HG03460 (cell line): ENCODE measurements at regions not wholly inside any gene's neighbourhood (a gene's known extent, or its start where the extent isn't known, plus 50 kb on each side); places are given as distances from the start of the nearest gene placed in this dataset.

Source experiments
- ATAC-seq: cut with Tn5 transposase; IDR thresholded peaks from one replicate; pipeline ENCODE4 v1.9.1; 2021; ENCODE audit not compliant: unreplicated experiment

DNA sequence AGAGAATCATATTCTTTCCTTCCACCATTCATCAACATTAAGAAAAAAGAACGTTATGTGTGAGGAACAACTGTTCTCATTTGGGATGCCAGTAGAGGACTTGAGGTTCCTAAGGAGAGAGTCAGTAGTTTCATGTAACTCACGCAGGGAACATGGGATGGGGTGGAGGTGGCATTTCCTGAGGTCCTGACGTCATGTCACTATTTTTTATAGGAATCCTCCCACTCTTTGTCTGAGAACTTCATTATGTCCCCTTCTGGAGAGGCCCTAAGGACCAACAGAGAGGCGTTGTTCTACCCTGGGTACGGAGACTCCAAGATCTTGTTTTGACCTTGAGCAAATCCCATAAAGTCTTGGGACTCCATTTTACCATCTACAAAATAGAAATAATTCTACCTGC, 211.7 kb upstream of the SOX9 start:
- no peak for ATAC-seq

DNA sequence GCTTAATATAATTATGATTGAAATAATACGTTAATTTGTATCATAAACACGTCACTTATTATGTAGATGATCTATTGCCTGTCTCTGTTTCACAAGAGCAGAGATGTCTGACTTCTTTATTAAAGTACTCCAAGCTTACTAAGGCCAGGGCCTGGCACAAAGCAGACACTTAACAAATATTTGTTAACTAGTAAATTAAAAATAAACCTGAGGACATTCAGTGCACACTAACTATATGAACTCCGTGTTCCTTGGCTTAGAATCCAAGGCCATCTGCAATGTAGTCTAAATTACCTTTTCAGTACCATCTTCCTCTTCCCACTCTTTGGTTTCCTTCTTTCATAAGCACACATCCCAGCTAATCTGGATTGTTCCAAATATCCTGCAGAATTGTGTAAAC, 210.8 kb upstream of the SOX9 start:
- no peak for ATAC-seq

DNA sequence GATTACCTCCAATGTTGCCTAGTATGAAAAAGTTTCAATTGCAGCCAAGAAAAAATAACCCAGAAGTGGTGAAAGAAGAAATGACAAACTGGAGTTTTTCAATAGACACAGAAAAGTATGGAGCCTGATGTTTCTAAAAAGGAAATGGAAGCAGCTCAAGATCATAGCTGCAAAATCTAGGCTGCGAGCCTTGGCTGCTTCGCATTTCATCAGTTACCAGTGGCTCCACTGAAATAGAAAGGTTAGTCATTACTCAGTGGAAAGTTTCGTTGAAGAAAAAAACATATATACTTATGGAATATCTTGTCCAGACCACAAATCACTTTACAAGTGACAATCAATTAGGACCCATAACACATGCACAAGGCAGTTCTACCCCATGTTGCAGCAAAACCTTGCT, 206.8 kb upstream of the SOX9 start:
- ATAC-seq: no peak

DNA sequence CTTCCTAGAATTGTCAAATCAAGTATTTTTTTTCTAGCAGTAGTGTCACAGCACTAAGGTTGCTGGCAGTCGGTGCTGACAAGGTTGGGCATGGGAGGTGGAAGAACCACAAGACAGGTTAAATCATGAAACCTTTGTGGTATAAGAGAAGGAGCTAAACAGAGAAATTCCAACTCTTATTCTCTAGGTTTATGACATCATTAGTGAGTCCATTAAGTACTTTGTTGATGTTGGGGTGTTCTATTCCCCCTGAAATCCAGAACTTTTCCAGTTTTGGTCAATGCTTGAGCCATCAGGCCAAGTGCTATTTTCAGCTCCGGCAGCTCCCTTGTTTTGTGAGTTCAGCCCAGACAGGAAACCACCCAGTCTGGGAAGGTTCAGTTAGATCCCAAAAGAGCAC, 206.0 kb upstream of the SOX9 start:
- no peak for ATAC-seq

DNA sequence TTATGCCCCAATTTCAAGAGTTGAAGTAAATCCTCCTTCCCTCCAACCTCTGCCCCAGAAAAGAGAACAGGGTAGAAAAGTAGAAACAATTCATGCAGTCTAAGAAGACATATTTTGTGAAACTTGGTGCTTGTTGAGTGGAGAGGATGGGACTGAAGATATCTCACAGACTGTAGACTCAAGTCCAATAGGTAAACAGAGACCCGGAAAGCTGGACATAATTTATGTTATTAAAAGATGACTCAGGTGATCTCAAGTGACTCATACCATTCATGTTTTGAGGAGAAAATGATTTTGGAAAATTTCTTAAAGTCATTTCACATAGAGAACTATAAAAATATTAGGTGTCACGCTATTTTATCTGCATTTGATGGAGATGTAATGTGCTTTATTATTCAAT, 203.1 kb upstream of the SOX9 start:
- no peak for ATAC-seq

DNA sequence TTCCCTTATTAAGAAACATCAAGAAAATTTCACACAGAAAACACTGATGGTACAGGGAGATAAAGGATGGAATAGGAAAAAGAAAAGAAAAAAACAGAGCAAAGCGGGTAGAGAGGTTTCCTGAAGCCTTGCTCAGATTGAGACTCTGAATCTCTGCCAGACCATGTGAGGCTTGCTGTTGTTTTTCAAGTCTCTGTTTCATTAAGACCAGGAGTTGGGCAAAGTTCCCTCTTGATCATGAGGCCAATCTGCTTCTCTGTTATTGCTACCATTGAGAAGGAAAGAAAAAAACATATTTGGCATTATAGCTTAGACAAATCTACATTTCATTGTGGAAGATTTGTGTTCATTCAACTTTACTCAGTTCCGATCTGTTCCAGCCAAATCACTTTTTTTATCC, 201.6 kb upstream of the SOX9 start:
- no peak for ATAC-seq

DNA sequence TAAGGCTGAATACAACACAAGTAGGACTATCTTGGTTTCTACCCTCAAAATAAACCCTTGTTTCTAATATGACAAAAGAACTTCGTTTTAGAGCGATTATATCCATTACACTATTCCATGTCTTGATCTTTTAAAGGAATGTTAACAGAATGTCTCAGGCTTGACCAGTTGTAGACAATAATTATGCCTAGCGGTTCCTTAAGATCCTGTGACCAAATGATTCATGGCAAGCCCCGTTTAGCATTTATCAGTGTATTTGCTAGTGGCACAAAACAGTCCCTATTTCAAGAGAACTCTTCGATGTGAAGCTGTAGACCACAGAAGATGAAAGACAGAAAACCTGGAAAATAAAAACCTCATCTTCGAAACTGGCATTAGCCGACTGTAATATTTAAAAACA, 200.9 kb upstream of the SOX9 start:
- no peak for ATAC-seq

DNA sequence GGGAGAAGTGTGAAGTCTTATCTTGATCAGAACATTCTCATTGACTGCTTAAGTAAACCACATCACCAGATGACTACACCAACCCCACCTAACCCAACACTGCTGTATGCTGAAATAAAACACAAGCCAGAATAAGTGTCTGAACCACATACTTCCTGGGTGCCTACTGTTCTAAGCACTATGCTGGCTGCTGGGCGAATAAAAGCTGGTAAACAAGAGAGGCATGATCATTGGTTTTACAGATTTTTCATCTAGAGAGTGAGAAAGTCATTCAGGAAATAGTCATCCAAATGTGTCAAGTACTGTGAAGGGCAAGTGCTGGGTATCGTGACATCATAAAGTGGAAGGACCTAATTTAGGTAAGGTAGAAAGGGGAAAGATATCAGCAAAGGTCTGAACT, 199.0 kb upstream of the SOX9 start:
- no peak for ATAC-seq

DNA sequence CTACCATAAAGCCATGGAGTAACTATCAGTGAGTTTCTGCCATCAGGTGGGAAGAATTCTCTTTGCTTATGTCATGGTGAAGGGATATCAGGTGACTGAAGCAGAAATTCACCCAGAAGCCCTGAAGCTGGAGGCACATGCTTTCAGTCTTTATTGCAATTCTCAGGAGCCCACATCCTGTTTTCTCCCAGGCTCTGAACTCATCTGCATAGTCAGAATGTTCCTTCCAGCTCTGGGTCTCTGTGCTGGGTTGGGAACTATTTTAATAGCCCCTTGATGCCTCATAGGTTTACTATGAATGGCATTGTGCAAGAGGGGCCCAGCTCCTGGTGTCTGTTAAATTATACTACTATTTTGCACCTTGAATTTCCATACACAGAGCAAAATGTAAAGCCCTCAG, 198.4 kb upstream of the SOX9 start:
- ATAC-seq: no peak

DNA sequence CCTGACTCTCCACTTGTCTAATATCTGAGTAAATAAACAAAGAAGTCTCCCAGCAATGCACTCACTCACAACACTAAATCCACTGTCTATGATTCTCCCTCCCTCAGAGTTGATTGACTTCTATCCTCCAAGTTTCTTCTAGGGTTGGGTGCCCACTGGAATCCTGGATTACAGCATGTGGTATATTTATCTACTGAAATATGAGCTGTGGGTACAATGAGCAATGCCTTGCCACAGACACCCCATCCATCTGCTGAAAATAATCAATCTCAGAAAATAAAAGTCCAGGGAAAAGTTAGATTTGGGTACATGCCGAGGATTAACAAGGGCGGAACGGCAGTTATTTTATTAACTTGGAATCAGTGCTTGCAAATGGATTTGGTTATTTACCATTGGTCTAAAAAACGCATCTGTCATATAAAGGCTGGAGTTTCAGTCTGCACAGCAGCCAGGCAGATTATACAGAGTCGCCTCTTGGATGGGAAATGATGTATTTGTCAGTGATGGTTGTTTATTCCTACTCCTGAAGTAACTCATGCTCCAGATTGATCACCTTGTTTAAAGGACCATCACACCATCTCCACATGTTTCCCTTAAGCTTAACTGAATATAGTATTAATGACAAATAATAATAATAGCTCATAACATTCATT, 193.9 kb upstream of the SOX9 start:
- ATAC-seq: no peak

DNA sequence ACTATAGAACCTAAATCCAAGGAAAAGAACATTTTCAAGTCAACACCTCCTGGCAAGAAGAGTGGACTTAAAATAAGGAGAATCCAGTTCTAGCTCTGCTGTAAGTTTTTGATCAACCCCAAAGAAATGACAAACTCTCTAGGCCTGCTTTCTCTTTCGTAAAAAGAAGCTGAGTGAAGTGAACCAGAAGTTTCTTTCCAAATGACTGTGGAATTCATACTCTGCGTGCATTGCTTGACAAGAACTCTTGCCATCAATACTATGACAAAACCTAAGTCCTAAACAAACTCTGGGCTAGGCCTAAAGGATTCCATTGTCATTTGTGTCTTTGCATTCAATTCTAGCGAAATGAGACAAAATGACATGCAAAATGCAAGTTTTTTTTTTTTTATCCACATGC, 187.5 kb upstream of the SOX9 start:
- no peak for ATAC-seq

DNA sequence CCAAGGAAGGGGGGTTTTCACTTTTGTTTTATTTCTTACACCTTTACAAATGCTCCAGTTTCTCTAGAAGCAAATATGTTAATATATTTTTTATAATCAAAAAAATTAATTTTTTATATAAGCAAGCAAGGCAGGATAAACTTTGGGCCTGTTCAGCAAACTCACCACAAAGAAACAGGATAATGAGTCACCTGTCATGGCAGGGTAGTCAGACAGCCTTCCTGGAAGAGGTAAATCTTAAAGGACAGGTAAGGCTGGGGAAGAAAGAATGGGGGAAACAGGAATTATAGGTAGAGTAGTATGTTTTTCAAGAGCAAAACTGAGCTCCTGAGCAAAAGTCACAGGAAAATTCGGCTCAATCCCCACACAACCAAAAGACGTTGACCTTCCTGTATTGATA, 186.3 kb upstream of the SOX9 start:
- ATAC-seq: no peak

DNA sequence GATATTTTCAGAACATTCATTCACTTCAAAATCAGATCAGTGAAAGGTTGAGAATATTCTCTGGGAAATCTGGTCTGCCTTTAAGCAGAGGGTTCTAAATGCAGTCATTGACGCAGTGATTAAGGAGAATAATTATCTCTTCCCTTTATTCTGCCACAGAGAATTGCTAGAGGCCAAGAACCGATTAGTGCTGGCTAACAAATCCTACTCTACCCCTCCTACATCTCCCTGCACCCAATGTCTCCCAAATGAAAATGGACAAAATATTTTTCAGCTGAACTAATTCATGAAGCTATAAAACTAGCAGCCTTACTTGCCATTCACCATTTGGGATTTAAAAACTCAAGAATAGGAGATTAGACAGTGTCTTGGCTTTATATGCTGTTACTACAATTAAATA, 185.5 kb upstream of the SOX9 start:
- ATAC-seq: no peak

DNA sequence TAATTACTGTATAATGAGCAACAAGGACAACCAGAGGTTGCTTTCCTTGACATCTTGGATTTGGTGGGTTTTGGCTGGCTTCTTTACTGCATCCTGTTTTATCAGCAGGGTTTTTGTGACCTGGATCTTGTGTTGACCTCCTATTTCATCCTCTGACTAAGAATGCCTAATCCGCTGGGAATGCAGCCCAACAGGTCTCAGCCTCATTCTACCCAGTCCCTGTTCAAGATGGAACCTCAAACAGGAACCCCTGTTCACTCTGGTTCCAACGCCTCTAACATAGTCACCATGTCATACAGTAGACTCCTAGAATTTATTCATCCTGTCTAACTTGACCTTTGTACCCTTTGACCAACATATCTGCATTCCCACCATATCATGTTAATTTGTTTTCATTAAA, 183.8 kb upstream of the SOX9 start:
- ATAC-seq: no peak

DNA sequence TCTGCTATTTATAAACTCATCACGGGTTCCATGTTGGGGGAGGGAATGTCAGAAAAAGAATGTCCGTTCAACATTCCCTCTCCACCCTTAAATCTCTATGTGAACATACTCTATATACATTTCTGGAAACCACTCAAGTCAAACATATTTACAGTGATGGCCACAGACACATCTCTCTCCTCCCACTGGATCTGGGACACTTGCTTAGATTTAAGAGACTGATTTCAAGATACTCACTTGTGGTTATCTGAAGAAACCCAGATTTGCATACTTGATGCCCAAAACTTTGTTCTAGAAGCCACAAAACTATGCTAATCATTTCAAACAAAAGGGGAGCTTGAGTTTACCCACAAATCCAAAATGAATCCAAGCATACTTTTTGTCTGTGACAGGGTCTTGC, 182.9 kb upstream of the SOX9 start:
- ATAC-seq: no peak

DNA sequence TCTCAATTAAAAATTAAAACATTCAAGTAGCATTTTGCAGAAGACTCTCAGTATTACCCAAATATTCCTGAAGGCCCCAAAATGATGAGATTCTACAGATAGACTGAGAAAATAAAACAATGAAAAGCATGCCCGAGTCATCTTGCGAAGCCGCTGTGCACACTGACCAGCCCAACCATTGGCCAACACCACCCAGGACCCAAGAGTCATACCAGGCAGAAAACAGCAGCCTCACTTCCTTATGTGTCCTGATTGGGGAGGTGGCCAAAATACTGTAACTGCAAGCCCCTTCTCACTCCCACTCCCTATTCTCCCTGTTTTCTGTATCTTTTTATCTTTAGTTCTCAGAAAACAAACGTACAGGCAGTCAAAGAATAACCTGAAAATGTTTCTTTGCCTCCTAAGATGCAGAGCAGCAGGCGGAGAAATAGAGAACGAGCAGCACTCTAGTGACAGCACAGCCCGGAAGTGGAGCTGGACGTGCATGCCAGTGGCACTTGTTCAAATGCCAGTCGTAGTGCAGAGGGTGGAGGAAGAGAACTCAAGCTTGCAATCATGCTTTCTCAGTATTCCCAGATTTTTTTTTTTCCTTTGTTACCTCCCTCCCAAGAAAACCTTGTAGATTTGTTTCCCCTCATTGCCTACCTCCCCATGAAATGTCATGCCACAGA, 182.3 kb upstream of the SOX9 start:
- no peak for ATAC-seq

DNA sequence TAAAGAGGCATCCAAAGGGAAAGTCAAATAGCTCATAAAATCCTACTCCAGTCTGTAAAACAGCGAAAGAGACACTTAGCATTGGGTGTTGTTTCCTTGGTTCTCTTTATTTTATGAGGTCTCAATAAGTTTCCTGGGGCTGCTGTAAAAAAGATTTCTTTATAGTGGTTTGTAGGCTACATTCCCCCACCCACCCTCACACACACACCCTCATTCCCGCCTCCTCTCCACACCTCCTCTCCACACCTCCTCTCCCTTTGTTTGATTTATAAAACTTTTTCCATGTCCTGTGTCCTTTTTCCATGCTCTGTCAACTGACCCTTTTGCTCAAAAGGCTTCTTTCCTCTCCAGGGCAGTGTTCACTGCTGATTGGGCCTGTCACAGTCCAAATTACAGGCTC, 178.9 kb upstream of the SOX9 start:
- no peak for ATAC-seq

DNA sequence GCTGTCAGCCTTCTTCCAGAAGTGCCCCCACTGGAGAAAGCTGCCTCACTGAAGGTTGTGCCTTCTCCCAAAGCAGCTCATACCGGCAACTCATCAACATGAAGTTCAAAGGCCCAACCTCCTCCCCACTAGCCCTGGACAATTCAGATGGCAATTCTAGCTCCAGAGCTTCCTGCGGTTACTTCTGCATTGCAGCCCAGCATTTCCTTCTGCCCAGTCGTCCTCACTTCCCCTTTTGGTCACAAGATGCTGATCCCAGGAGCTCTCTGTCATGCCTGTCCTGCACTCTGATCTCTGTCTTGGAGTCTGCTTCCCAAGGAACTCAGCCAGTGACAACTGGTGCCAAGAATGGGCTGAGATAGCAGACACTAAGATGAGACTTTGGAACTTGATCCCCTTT, 178.2 kb upstream of the SOX9 start:
- ATAC-seq: no peak

DNA sequence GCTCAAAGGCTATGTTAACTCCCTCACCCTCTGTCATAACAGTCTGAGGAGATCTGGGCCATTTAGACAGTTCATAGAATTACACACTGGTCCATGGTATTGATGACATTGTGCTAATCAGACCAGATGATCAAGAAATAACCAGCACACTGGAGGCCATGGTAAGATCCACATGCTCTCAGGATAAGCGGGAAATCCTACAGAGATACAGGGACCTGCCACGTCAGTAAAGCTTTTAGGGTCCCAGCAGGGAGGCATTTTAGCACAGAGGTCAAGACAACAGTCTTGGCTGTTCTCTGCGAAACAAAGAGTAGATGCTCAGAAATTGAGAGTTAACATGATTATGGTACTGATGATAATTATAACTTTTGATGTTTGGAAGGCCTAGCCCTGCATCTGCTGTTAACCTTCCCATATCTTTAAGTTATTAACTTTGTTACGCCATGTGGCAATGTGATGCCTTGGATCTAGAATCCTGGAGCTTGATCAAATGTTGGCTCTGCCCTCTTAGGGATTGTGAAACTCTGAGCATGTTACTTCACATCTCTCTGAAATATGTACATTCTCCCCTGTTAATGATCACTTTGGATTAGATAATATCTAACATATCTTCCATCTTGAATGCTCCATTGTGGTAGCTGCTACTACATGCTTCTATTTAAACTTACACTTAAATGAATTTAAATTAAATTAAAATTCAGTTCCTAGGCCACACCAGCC, 172.0 kb upstream of the SOX9 start:
- no peak for ATAC-seq

DNA sequence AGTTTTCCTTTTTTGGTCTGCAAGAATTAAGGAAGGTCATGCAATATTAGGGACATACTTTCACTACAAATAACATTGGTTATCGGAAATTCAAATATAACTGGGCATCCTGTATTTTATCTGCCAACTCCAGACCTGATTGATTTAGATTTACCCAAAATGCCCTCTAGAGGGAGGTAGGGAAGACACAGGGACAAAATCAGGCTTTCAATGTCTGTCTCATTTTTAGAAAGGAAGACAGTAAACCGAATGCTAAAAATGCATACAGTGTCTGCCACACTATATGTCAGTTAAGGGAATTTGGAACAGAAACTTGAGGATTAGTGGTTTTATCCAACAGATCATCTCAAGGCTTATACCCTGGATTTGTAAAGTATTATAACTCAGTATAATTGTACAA, 161.7 kb upstream of the SOX9 start:
- no peak for ATAC-seq

DNA sequence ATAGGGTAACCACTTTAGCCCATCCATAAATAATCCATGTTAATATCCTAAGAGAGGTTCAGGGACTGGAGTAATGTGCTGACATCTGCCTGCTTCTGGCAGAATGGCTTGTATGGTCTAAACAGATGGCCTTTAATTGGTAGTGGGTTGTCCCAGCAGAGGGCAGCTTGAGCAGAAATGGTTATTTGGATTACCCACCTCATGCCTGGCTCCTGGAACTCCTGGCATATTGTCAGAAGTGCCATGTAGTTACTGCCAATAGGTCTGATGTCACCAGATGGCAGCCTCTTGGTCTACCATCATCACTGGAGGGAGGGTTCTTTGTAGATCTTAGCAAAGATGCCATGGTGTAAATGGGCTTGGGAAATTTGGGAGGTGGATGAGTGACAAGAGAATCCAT, 157.5 kb upstream of the SOX9 start:
- no peak for ATAC-seq

DNA sequence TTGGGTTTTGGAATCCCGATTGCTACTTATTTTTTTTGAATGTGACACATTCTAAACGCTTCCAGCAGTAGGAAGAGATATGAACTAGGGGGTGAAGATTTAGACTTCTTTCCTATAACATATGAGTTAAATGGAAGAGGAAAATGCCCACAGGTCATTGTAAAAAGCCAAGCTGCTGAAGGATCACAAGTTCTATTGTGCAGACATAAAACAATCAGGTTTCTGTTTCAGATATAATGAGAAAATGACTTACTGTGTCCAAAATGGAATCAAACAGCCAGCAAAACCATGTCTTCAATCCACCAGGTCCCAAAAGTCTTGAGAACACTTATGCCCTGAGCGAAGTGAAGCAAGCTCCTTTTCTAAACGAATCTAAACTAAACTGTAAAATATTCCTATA, 157.0 kb upstream of the SOX9 start:
- ATAC-seq: no peak

DNA sequence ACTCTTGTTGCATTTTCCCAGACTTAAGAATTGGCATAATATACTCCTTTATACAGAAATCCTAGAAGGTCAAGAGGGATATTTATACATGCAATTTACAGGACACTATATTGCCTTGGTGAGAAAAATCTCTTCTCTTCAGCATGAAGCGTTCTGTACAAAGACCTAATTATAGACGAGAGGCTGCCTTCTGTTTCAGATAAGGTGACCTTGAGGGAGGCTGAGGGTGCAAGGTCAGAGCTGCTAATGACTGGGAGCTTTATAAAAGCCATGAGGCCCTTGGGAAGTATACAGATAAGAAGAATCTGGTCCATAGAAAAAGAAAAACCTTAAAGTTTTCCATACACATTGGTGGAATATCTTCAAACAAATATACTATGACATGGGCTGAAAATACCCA, 156.3 kb upstream of the SOX9 start:
- no peak for ATAC-seq
